ENCODE measurements at regions not wholly inside any gene's neighbourhood (a gene's known extent, or its start where the extent isn't known, plus 50 kb on each side); places are given as distances from the start of the nearest gene placed in this dataset.

GRCh38 chr2:82023710-82024109 lies 1719.2 kb upstream of the LRRTM1 start:
- TF ChIP-seq CTCF (IDR thresholded peaks at IDR 0.05) (no peak), POLR2A (IDR thresholded peaks at IDR 0.05) (no peak)

Measured in testis (tissue), 2 donors.